ENCODE measurements at regions not wholly inside any gene's neighbourhood (a gene's known extent, or its start where the extent isn't known, plus 50 kb on each side); places are given as distances from the start of the nearest gene placed in this dataset.

GRCh38 chr12:30835216-30835615 lies 80.5 kb upstream of the CAPRIN2 start:
- no peak for DNase-seq (ENCODE audit: low spot score)
- no peak for TF ChIP-seq CTCF (conservative IDR thresholded peaks at IDR 0.05; ENCODE audit: low read depth)
- H3K27ac ChIP-seq, result no peak overlapping the region
- ChIA-PET POLR2A (ENCODE audit: low non-redundant PET) (no interaction called here), CTCF (no interaction called here)

GRCh38 chr12:30830751-30831150 lies 76.0 kb upstream of the CAPRIN2 start:
- no peak overlapping the region for H3K27ac ChIP-seq
- DNase-seq (ENCODE audit: low spot score), result no peak
- POLR2A ChIA-PET (ENCODE audit: low non-redundant PET), result no interaction called here
- CTCF ChIA-PET, result no interaction called here
- no peak for TF ChIP-seq CTCF (conservative IDR thresholded peaks at IDR 0.05; ENCODE audit: low read depth)

- POLR2A ChIA-PET (ENCODE audit: low non-redundant PET), result no interaction called here
- H3K27ac ChIP-seq, result no peak overlapping the region
- CTCF ChIA-PET, result no interaction called here
- TF ChIP-seq CTCF (conservative IDR thresholded peaks at IDR 0.05; ENCODE audit: low read depth), result no peak
- DNase-seq (ENCODE audit: low spot score), result no peak
Measured at GRCh38 chr12:30829876-30830275, 75.1 kb upstream of the CAPRIN2 start.

- ChIA-PET POLR2A (ENCODE audit: low non-redundant PET) (no interaction called here), CTCF (no interaction called here)
- no peak for DNase-seq (ENCODE audit: low spot score)
- no peak for TF ChIP-seq CTCF (conservative IDR thresholded peaks at IDR 0.05; ENCODE audit: low read depth)
- no peak overlapping the region for H3K27ac ChIP-seq
Measured at GRCh38 chr12:30828686-30829085, 73.9 kb upstream of the CAPRIN2 start.

- H3K27ac ChIP-seq, result no peak overlapping the region
- ChIA-PET CTCF (no interaction called here), POLR2A (ENCODE audit: low non-redundant PET) (no interaction called here)
- TF ChIP-seq CTCF (conservative IDR thresholded peaks at IDR 0.05; ENCODE audit: low read depth), result no peak
- DNase-seq (ENCODE audit: low spot score), result no peak
Measured at GRCh38 chr12:30827101-30828066, 72.6 kb upstream of the CAPRIN2 start.

GRCh38 chr12:30826276-30826675 lies 71.5 kb upstream of the CAPRIN2 start:
- no peak overlapping the region for H3K27ac ChIP-seq
- CTCF ChIA-PET, result interaction anchor here (0.7 kb wide), 1 partner anchor 468 kb away, joined by 4 read pairs; no protein-coding TSS in a partner anchor
- no peak for DNase-seq (ENCODE audit: low spot score)
- TF ChIP-seq CTCF (conservative IDR thresholded peaks at IDR 0.05; ENCODE audit: low read depth), result no peak
- POLR2A ChIA-PET (ENCODE audit: low non-redundant PET), result no interaction called here

All from RWPE1 (cell line).